Natural killer cell (primary cell): ENCODE measurements at regions not wholly inside any gene's neighbourhood (a gene's known extent, or its start where the extent isn't known, plus 50 kb on each side); places are given as distances from the start of the nearest gene placed in this dataset.

Experiments used
- ATAC-seq, 3 donors: fragments of 150-1000 bp in 2 of 3; fragments of 200-7000 bp in 1 of 3; cut with Tn5 transposase; 1 replicate in 1 of 3; 2 replicates in 2 of 3; pipeline ENCODE4 v1.10.0; 2021; ENCODE audit warnings: mild to moderate bottlenecking in 2 of 3, moderate library complexity in 2 of 3
- DNase-seq, 2 donors: peaks; one replicate each; pipeline versions ENCODE4 v3.0.0 to v3.0.0-alpha.2; 2013 to 2021; ENCODE audit warnings: mixed read lengths in 1 of 2
- H3K27ac ChIP-seq: one replicate; pipeline ENCODE4 v1.5.1; 2013; ENCODE audit warnings: mild to moderate bottlenecking, low read length
- H3K27me3 ChIP-seq: one replicate; pipeline ENCODE4 v1.6.1; 2013; ENCODE audit warnings: low read length; ENCODE audit not compliant: control insufficient read depth, insufficient read depth
- H3K36me3 ChIP-seq: one replicate; pipeline ENCODE4 v1.6.1; 2013; ENCODE audit warnings: low read length; ENCODE audit not compliant: control insufficient read depth, insufficient read depth
- H3K4me1 ChIP-seq: one replicate; pipeline ENCODE4 v1.6.1; 2013; ENCODE audit warnings: low read length; ENCODE audit not compliant: control insufficient read depth, insufficient read depth
- H3K4me3 ChIP-seq: one replicate; pipeline ENCODE4 v1.5.1; 2013; ENCODE audit warnings: low read length
- H3K9me3 ChIP-seq: one replicate; pipeline ENCODE4 v1.6.1; 2013; ENCODE audit warnings: low read length; ENCODE audit not compliant: control insufficient read depth, insufficient read depth
- H3K27ac Mint-ChIP-seq, 2 donors: one replicate each; pipeline ENCODE4 v1.8.0; 2022; ENCODE audit warnings: mild to moderate bottlenecking in 2 of 2, mixed read lengths in 2 of 2, moderate library complexity in 1 of 2
- H3K27me3 Mint-ChIP-seq, 2 donors: one replicate each; pipeline ENCODE4 v1.8.0; 2022; ENCODE audit warnings: low read depth in 2 of 2, mixed read lengths in 2 of 2
- H3K36me3 Mint-ChIP-seq: one replicate; pipeline ENCODE4 v1.8.0; 2022; ENCODE audit warnings: mixed read lengths
- H3K4me1 Mint-ChIP-seq, 2 donors: one replicate each; pipeline ENCODE4 v1.8.0; 2022; ENCODE audit warnings: mixed read lengths in 2 of 2
- H3K4me3 Mint-ChIP-seq: one replicate; pipeline ENCODE4 v1.8.0; 2022; ENCODE audit warnings: mild to moderate bottlenecking, moderate library complexity, mixed read lengths
- H3K9me3 Mint-ChIP-seq, 2 donors: one replicate each; pipeline ENCODE4 v1.8.0; 2022; ENCODE audit warnings: mixed read lengths in 2 of 2
- WGBS: methylation state at CpG from one replicate; pipeline ENCODE4 v1.1.7; 2013; ENCODE audit warnings: missing lambda C conversion rate; ENCODE audit not compliant: insufficient coverage; 5-methylcytosine and 5-hydroxymethylcytosine counted together
- intact Hi-C: fragments of 100-400 bp; cut with micrococcal nuclease; formaldehyde crosslinking; loops from one replicate; pipeline ENCODE4 v1.14.2; 2022
- TF ChIP-seq, protein P1 (sequence below): fragments of 200-600 bp; IDR thresholded peaks from one replicate; pipeline ENCODE4 v1.8.0; 2022; ENCODE audit warnings: antibody characterized with exemption

DNA sequence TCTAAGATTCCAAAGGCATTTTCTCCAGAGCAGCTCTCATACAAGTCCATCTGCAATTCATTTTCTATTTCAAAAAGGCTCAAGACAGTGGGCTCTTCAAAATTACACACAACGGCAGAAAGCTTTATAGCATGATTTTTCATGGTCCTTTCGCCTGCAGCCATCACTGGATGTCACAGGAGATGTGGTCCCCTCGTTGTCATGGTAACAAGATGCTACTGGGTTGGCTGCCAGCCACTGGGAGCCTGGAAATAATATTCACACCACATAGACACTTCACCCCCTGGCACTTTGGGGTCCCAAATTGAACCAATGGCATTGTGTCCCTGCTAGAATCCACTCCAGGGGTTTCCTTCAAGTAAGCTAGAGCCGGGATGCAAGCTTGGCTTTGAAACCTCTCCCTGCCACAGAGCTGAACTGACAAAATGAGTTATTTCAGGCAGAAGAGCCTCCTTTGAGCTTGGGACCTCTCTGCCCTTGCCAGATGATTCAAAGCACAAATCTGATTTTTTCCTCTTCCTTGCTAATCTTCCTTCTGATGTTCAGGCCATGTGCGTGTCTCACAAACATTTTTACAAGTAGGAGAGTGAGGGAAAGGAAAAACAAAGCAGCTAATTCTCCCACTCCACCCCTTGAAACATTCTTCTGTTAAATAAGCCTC is 512.6 kb upstream of the ADAMTS9 start:
- Mint-ChIP-seq H3K9me3 (peaks cover 9 to 10% of the 10 kb centered on the region in 2 donors), H3K27me3 (no peaks in the 10 kb centered on the region), H3K4me3 (no peak overlapping the region), H3K36me3 (no peaks in the 10 kb centered on the region), H3K4me1 (no peaks in the 10 kb centered on the region), H3K27ac (no peak overlapping the region)
- 60% methylated on average over 4 of the region's 5 CpGs for WGBS
- Histone ChIP-seq H3K36me3 (no peaks in the 10 kb centered on the region), H3K4me3 (no peak overlapping the region), H3K27me3 (no peaks in the 10 kb centered on the region), H3K27ac (no peak overlapping the region), H3K4me1 (no peaks in the 10 kb centered on the region), H3K9me3 (peaks cover 5% of the 10 kb centered on the region)
- intact Hi-C loops = no loop called here
- DNase-seq (no peak), ATAC-seq (no peak)
- TF ChIP-seq, protein P1, sequence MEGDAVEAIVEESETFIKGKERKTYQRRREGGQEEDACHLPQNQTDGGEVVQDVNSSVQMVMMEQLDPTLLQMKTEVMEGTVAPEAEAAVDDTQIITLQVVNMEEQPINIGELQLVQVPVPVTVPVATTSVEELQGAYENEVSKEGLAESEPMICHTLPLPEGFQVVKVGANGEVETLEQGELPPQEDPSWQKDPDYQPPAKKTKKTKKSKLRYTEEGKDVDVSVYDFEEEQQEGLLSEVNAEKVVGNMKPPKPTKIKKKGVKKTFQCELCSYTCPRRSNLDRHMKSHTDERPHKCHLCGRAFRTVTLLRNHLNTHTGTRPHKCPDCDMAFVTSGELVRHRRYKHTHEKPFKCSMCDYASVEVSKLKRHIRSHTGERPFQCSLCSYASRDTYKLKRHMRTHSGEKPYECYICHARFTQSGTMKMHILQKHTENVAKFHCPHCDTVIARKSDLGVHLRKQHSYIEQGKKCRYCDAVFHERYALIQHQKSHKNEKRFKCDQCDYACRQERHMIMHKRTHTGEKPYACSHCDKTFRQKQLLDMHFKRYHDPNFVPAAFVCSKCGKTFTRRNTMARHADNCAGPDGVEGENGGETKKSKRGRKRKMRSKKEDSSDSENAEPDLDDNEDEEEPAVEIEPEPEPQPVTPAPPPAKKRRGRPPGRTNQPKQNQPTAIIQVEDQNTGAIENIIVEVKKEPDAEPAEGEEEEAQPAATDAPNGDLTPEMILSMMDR = no peak

DNA sequence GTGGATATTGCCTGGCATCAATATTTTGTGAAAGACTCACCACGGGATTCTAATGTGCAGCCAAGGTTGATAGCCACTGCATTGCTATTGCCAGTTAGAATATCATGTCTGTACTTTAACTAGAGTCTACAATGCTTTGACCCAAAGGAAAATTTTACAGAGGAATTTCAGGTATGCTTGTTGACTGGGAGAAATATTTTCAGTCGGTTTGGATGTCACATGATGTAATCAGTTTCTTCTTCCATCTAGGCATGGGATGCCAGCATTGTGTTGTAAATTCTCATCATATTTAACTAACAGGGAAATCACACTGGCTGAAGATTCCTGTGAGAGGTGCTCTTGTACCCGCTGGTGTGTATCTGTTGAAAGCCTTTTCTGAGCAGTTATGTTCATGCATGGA is 508.9 kb upstream of the ADAMTS9 start:
- Mint-ChIP-seq H3K27me3 (no peaks in the 10 kb centered on the region), H3K4me1 (no peaks in the 10 kb centered on the region), H3K27ac (no peak overlapping the region), H3K4me3 (no peak overlapping the region), H3K36me3 (no peaks in the 10 kb centered on the region), H3K9me3 (peaks cover 9 to 11% of the 10 kb centered on the region in 2 donors)
- Histone ChIP-seq H3K4me1 (no peaks in the 10 kb centered on the region), H3K36me3 (no peaks in the 10 kb centered on the region), H3K4me3 (no peak overlapping the region), H3K27me3 (no peaks in the 10 kb centered on the region), H3K27ac (no peak overlapping the region), H3K9me3 (peaks cover 5% of the 10 kb centered on the region)
- no peak for ATAC-seq
- TF ChIP-seq, protein P1 = no peak
- intact Hi-C loops = no loop called here
- DNase-seq = no peak
- WGBS = 76% methylated on average over 2 of the region's 3 CpGs

DNA sequence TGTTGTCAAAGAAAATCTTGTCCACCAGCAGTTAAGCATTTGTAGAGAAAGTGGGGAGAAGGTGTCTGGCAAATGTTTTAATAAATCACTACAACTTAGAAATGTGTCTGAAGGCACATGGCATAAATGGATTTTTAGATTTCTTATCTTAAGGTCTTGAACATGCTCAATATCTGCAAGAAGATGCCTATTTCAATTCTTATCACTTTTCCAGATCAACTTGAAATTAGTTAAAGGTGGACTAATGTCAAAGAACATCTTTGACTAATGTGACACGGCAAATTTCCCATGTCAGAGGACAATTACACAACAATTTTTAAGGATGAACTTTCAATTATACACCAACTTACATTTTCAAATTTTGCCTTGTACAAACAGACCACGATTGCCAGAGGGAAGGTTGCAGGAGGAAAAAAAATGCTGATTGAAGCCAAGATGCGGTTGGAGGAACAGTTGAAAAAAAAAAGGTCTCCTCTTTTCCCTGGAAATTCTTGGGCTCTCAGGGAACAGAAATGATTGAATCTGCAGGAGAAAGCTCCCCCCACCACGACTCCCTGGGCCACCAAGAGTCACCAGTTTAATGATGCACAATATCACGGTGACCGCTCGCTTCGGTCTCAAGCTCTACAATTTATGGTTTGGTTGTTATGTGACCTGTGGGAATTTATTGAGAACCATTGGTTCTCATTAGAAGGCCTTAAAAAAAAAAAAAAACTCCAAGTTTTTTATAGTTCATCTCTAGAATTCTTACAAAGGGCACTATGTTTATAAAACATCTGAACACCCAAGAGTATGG is 507.6 kb upstream of the ADAMTS9 start:
- ATAC-seq = no peak
- intact Hi-C loops = no loop called here
- WGBS = 86% methylated on average over 8 of the region's 8 CpGs

More for the DNA sequence above, 507.6 kb upstream of the ADAMTS9 start:
- Mint-ChIP-seq H3K4me3 (no peak overlapping the region), H3K9me3 (peaks cover 10 to 11% of the 10 kb centered on the region in 2 donors), H3K4me1 (no peaks in the 10 kb centered on the region), H3K27me3 (no peaks in the 10 kb centered on the region), H3K36me3 (no peaks in the 10 kb centered on the region), H3K27ac (no peak overlapping the region)
- no peak for DNase-seq
- no peaks in the 10 kb centered on the region for H3K4me1 ChIP-seq
- no peaks in the 10 kb centered on the region for H3K36me3 ChIP-seq
- TF ChIP-seq, protein P1 = no peak
- H3K9me3 ChIP-seq = peaks cover 5% of the 10 kb centered on the region
- H3K4me3 ChIP-seq = no peak overlapping the region
- no peak overlapping the region for H3K27ac ChIP-seq
- H3K27me3 ChIP-seq = no peaks in the 10 kb centered on the region
